ENCODE measurements at regions not wholly inside any gene's neighbourhood (a gene's known extent, or its start where the extent isn't known, plus 50 kb on each side); places are given as distances from the start of the nearest gene placed in this dataset.

- FAIRE-seq: no peak
- no peaks in the 10 kb centered on the region for H4K20me1 ChIP-seq (replicated peaks; ENCODE audit: control insufficient read depth, insufficient read depth, low read length)
- TF ChIP-seq DEAF1 (CRISPR knock-in tag; IDR thresholded peaks at IDR 0.05): no peak
- no peak for TF ChIP-seq SP2 (IDR thresholded peaks at IDR 0.05; ENCODE audit: extremely low read depth, low read depth, low read length, poor library complexity, severe bottlenecking)
- no peak for TF ChIP-seq ZNF134 (CRISPR knock-in tag; conservative IDR thresholded peaks at IDR 0.05)
- no peak for TF ChIP-seq ZNF318 (IDR thresholded peaks at IDR 0.05; ENCODE audit: borderline replicate concordance in 1 of 2, low read depth in 1 of 2)
- no peak for TF ChIP-seq ZNF740 (CRISPR knock-in tag; IDR thresholded peaks at IDR 0.05)
- no peak for TF ChIP-seq ZNF740 (tag; IDR thresholded peaks at IDR 0.05)
- no peak for TF ChIP-seq ZFP1 (CRISPR knock-in tag; IDR thresholded peaks at IDR 0.05)
- TF ChIP-seq PBX2 (CRISPR knock-in tag; IDR thresholded peaks at IDR 0.05; ENCODE audit: low read depth): no peak
- no peak for TF ChIP-seq PBX2 (tag; conservative IDR thresholded peaks at IDR 0.05; ENCODE audit: low read depth)
Observed at GRCh38 chr3:118466795-118467330, 567.8 kb downstream of the IGSF11 start.

More at GRCh38 chr3:118466795-118467330, 567.8 kb downstream of the IGSF11 start:
- ATAC-seq (no peak), DNase-seq (ENCODE audit: extremely low read depth in 1 of 4, low spot score in 3 of 4) (no peak)
- POLR2A ChIA-PET: no interaction called here
- Histone ChIP-seq H2AFZ (ENCODE audit: low read depth, low read length) (no peak overlapping the region), H3K9me3 (replicated peaks; ENCODE audit: control insufficient read depth, insufficient read depth, low read depth, low read length) (no peaks in the 10 kb centered on the region), H3K4me1 (replicated peaks in 1 of 2; ENCODE audit: control insufficient read depth in 2 of 2, insufficient read depth in 2 of 2, low read length in 2 of 2) (no peaks in the 10 kb centered on the region), H3K27me3 (ENCODE audit: control insufficient read depth in 2 of 2, insufficient read depth in 2 of 2, low read length in 2 of 2) (no peaks in the 10 kb centered on the region), H3K4me3 (no peak overlapping the region), H3K27ac (ENCODE audit: extremely low read depth, low read depth, low read length) (no peak overlapping the region), H3K79me2 (ENCODE audit: control insufficient read depth, insufficient read depth, low read length) (no peaks in the 10 kb centered on the region), H3K36me3 (ENCODE audit: control insufficient read depth, insufficient read depth, low read length) (no peaks in the 10 kb centered on the region), H3K4me2 (ENCODE audit: insufficient read depth, low read length) (no peak overlapping the region), H3K9ac (ENCODE audit: insufficient read depth in 1 of 2, low read depth in 2 of 2, low read length in 2 of 2) (no peak overlapping the region), H3K9me1 (ENCODE audit: control insufficient read depth, insufficient read depth, low read length) (no peaks in the 10 kb centered on the region)
- CTCF ChIA-PET (ENCODE audit: low intra/inter-chr PET ratio): no interaction called here
- WGBS (ENCODE audit: insufficient coverage, low coverage, missing lambda C conversion rate): 0% methylated on average over 2 of the region's 2 CpGs
- intact Hi-C loops (cut with micrococcal nuclease): no loop called here
- no TSS peak for BruUV-seq (replicated peaks)
- in situ Hi-C loops (cut with MboI): no loop called here

All from K562 (cell line).